Left lung (tissue), 4 donors: ENCODE measurements at regions not wholly inside any gene's neighbourhood (a gene's known extent, or its start where the extent isn't known, plus 50 kb on each side); places are given as distances from the start of the nearest gene placed in this dataset.

Source experiments
- ATAC-seq: fragments of 200-7000 bp; cut with Tn5 transposase; one replicate; pipeline ENCODE4 v1.9.1; 2020; ENCODE audit warnings: moderate library complexity
- DNase-seq, 4 donors: peaks; one replicate each; pipeline ENCODE4 v3.0.0-alpha.2; 2013 to 2020
- H3K27ac ChIP-seq, 2 donors: fragments of 200-600 bp; sonication (generic) in 1 of 2; one replicate each; pipeline versions ENCODE4 v1.5.0 to v1.8.0; 2020 to 2021
- H3K27me3 ChIP-seq, 2 donors: fragments of 200-600 bp; sonication (generic) in 1 of 2; one replicate each; pipeline versions ENCODE4 v1.5.0 to v1.8.0; 2020 to 2021
- H3K36me3 ChIP-seq, 2 donors: fragments of 200-600 bp; sonication (generic) in 1 of 2; one replicate each; pipeline versions ENCODE4 v1.5.0 to v1.8.0; 2020 to 2021
- H3K4me1 ChIP-seq, 2 donors: fragments of 200-600 bp; one replicate each; pipeline ENCODE4 v1.8.0; 2021
- H3K4me3 ChIP-seq, 2 donors: fragments of 200-600 bp; sonication (generic) in 1 of 2; one replicate each; pipeline versions ENCODE4 v1.5.0 to v1.8.0; 2020 to 2021; ENCODE audit warnings: mild to moderate bottlenecking in 1 of 2
- H3K9me3 ChIP-seq, 2 donors: fragments of 200-600 bp; sonication (generic) in 1 of 2; one replicate each; pipeline versions ENCODE4 v1.5.0 to v1.8.0; 2020 to 2021
- CTCF ChIP-seq, 2 donors: fragments of 200-600 bp; sonication (generic) in 1 of 2; IDR thresholded peaks; one replicate each; pipeline versions ENCODE4 v1.5.0 to v1.8.0; 2021; ENCODE audit warnings: antibody characterized with exemption in 2 of 2
- intact Hi-C, 2 donors: fragments of 100-400 bp; cut with DNase I; formaldehyde crosslinking; loops; one replicate each; pipeline versions ENCODE4 v1.11.2 to v1.14.2; 2022
- donor health status: DM: no; HTN: yes; CAD: no.
- donor health status: DM: no; HTN: no; CAD: no.

DNA sequence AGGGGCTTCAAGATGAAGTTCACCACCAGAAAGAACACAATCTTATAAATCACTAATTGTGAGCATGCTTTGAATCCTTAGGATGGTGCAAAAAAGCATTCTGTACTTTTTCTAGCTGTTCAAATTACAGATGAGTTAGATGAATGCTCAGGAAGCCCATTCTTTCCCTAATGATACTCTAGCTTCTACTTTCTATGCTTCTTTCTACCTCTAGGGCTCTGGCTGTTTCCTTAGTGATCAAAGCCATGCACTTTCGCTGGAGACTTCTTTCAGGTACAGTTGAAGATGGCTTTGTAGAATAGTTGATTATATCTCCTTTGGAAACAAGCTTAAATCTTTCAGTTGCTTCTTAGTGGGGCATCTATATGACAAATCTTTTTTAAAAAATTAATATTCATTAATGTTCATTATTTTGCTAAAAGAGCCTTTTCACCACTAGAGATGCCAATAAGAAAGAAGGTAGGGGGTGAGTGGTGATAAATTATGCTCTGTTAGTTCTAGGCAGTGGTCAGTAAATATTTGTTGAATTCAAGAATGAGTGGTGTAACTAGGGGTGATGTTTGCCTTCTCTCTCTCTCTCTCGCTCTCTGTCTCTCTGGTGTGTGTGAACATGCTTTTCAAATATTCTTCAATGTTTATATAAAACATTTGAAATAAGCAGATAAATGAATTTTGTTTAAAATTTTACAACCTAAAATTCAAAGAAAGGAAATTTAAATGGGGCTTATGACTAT, 169.4 kb downstream of the GLUD2 start:
- no peak for ATAC-seq
- Histone ChIP-seq H3K27ac (no peak overlapping the region), H3K4me3 (no peak overlapping the region), H3K27me3 (no peaks in the 10 kb centered on the region), H3K36me3 (no peaks in the 10 kb centered on the region), H3K4me1 (no peaks in the 10 kb centered on the region), H3K9me3 (no peaks in the 10 kb centered on the region)
- intact Hi-C loops: no loop called here
- TF ChIP-seq CTCF (IDR thresholded peaks at IDR 0.05): no peak
- DNase-seq: no peak

DNA sequence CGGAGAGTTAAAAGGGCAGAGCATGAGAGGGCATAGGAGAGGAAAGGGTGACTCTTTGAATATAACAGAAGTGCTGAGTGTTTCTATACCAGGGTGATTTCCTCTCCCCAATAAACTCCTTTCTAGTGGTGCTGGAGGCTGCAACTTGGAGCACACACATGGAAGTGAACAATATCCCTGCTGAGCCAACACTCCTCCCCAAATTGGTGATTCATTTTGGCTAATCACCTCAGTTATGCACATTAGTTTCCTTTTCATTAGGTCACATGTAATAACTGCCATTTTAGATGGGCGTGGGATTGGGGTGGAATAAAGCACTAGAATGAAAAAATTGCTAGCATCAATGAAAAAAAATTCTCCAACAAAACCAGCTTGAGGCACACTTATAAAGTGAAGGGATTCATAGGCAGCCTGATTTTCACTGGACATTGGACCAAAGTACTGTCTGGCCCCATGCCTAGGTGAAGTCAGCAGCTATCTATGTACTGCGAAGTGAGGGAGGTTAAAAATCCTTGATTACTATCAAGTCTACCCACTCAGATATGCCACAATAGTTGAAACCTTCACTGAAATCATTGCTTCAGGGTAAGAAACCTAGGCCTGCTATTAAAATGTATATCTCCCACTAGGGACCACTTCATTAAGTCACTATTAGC, 174.0 kb downstream of the GLUD2 start:
- DNase-seq (no peak), ATAC-seq (no peak)
- no peaks in the 10 kb centered on the region for H3K36me3 ChIP-seq
- H3K4me3 ChIP-seq: no peak overlapping the region
- intact Hi-C loops: no loop called here
- no peaks in the 10 kb centered on the region for H3K4me1 ChIP-seq
- no peaks in the 10 kb centered on the region for H3K27me3 ChIP-seq
- no peaks in the 10 kb centered on the region for H3K9me3 ChIP-seq
- no peak overlapping the region for H3K27ac ChIP-seq
- no peak for TF ChIP-seq CTCF (IDR thresholded peaks at IDR 0.05)

DNA sequence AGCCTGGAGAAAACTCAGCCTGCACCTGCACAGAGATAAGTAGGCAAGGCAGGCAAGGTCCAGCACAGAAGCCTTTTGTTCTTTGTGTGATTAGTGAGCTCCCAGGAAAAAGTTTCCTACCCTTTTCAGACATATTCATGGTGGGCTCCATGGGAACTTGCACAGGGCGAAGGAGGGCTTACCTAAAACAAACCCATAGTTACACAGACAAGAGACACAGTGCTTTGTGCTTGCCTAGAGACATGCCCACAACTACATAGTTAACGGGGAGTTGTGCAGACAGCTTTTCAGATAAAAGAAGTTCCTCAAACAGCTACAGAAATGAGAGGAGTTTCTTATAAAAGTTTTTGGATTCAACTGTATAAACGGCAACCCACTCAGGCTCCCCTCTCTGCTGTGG, 180.5 kb downstream of the GLUD2 start:
- H3K27ac ChIP-seq: no peak overlapping the region
- no peaks in the 10 kb centered on the region for H3K27me3 ChIP-seq
- H3K9me3 ChIP-seq: no peaks in the 10 kb centered on the region
- DNase-seq: no peak
- H3K4me1 ChIP-seq: no peaks in the 10 kb centered on the region
- H3K4me3 ChIP-seq: no peak overlapping the region
- intact Hi-C loops: no loop called here
- ATAC-seq: no peak
- no peaks in the 10 kb centered on the region for H3K36me3 ChIP-seq
- TF ChIP-seq CTCF (IDR thresholded peaks at IDR 0.05): no peak

- no peaks in the 10 kb centered on the region for H3K4me1 ChIP-seq
- H3K9me3 ChIP-seq: no peaks in the 10 kb centered on the region
- DNase-seq (no peak), ATAC-seq (no peak)
- no peak for TF ChIP-seq CTCF (IDR thresholded peaks at IDR 0.05)
- no peak overlapping the region for H3K27ac ChIP-seq
- no peaks in the 10 kb centered on the region for H3K36me3 ChIP-seq
- no peaks in the 10 kb centered on the region for H3K27me3 ChIP-seq
- H3K4me3 ChIP-seq: no peak overlapping the region
- intact Hi-C loops: no loop called here
These were observed 184.4 kb downstream of the GLUD2 start for GRCh38 chrX:121231566-121232358.

GRCh38 chrX:121236040-121236439, 188.6 kb downstream of the GLUD2 start:
- no peak for TF ChIP-seq CTCF (IDR thresholded peaks at IDR 0.05)
- Histone ChIP-seq H3K4me1 (no peaks in the 10 kb centered on the region), H3K9me3 (no peaks in the 10 kb centered on the region), H3K27ac (no peak overlapping the region), H3K27me3 (no peaks in the 10 kb centered on the region), H3K36me3 (no peaks in the 10 kb centered on the region), H3K4me3 (no peak overlapping the region)
- intact Hi-C loops: no loop called here
- ATAC-seq: no peak
- DNase-seq: no peak
